ENCODE measurements at regions not wholly inside any gene's neighbourhood (a gene's known extent, or its start where the extent isn't known, plus 50 kb on each side); places are given as distances from the start of the nearest gene placed in this dataset.

DNA sequence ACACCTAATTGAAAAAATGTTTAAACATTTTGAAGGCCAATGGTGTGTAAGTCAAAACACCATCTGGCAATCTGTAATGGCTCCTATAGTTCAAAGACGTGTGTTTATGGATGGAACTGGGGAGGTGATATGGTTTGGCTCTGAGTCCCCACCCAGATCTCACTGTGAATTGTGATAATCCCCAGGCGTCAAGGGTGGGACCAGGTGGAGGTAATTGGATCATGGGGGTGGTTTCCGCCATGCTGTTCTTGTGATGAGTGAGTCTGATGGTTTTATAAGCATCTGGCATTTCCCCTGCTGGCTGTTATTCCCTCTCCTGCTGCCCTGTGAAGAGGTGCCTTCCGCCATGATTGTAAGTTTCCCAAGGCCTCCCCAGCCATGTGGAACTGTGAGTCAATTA lies 52.2 kb downstream of the ADRA2C start:
- FAIRE-seq: no peak

DNA sequence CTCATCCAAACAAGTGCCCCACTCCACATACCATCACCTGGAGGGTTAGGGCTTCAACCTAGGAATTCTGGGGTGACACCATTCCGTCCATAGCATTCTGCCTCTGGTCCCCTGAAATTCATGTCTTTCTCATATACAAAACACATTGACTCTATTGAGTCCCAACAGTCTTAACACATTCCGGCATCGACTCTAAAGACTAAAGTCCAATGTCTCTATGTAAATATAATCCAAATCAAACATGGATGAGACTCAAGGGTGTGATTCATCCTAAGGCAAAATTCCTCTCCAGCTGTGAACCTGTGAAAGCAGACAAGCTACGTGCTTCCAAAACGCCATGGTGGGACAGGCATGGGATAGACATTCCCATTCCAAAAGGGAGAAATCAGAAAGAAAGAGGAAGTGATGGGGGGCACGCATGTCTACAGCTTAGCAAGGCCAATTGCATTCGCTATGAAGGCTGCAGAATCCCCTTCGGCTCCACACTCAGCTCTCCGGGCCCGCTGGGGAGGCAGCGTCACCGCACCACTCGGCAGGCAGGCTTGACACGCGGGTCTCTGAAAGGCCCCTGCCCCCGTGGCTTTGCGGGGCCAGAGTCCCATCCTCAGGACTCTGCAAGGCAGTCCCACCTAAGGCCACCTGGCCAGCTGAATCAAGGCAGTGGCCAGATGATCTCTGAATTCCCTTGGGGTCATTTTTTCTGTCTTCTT lies 53.2 kb downstream of the ADRA2C start:
- FAIRE-seq: no peak

DNA sequence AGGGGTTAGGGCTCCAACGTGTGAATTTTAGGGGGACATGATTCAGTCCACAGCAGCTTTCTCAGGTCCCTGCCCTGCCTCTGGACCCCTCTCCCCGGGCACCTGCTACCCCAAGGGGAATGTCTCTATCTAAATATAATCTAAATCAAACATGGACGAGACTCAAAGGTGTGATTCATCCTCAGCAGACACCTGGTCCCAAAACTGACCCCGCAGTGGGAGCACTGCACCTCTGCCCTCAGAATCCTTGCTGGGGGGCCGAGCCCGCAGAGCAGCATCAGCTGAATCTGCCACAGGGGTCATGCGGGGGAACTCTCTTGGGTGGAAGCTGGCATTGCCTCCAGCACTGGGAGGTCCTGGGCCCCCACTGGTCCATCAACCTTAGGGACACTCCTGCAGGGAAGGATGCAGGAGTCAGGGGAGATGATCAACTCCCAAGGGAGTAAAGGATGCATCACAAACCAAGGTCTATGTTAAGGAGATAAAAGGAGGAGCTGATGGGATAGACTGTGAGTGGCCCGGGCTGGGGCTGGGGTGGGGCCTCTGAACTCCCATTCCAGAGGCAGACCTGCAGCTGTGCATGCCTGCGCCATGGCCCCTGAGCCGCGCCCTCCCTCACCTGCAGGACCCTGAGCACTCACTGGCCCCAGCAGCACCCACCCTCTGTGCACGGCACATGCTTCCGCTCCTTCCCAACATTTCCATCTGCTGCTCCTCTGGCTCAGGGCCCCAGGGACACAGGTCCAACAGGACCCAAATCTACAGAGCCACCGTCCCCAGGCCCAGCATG lies 54.0 kb downstream of the ADRA2C start:
- no peak for FAIRE-seq

DNA sequence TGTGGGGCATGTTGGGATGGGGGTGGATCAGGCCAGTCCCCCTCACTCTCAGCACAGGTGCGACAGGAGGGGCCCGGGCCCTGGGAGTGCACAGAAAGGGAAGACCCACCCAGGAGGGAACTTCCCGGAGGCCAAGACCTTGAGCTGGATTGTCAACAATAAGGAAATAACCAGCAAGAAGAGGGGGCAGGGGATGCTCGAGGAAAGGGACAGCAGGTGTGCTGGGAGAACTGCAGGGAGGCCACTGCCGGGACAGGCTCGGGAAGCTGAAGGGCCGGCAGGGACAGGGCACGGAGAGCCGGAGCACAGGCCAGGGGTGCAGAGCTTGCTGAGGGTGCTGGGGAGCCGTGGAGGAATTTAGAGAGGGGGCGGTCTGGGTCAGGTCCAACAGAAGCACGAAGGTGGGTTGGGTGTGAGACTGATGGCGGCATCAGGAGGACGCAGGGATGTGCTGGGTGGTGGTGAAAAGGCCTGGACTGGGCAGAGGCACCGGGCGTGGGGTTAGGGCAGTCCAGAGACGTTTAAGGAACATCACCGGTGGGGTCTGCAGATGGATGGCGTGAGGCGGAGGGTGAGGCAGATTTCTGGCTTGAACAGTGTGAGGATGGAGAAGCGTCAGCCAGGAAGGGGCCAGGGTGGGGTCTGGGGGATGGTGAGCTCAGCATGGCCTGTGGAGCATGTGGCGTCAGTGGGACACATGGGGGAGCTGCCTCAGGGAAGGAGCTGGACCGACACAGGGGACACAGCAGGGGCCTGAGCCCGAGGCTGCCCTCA lies 54.8 kb downstream of the ADRA2C start:
- no peak for FAIRE-seq

DNA sequence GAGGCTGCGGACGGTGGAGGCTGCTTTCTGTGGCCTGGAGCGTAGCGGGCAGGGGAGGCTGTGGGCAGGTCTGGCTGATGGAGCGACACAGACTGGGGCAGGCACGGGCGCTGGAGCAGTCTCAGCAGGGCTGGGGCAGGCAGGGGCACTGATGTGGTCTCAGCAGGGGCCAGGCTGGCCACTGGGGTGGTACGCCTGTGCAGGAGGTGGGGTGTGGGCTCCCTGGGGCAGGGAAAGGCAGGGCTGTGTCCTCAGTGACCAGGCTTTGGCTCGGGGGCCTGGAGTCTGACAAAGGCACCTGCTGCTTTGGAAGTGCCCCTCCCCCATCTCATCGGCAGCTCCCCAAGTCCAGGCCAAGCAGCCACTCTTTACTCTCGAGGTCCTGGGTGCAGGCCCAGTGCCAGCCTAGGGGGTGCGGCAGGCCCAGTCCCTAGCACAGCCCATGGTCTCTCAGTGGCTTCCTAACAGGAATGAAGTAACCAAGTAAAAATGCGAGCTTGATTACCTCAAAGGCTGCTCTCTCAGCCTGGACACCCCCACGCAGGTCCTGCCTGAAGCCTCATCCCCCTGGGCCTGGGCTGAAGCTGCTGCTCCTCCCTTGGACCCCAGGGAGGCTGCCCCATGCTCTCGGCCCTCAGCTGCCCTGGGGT lies 55.5 kb downstream of the ADRA2C start:
- FAIRE-seq: no peak

DNA sequence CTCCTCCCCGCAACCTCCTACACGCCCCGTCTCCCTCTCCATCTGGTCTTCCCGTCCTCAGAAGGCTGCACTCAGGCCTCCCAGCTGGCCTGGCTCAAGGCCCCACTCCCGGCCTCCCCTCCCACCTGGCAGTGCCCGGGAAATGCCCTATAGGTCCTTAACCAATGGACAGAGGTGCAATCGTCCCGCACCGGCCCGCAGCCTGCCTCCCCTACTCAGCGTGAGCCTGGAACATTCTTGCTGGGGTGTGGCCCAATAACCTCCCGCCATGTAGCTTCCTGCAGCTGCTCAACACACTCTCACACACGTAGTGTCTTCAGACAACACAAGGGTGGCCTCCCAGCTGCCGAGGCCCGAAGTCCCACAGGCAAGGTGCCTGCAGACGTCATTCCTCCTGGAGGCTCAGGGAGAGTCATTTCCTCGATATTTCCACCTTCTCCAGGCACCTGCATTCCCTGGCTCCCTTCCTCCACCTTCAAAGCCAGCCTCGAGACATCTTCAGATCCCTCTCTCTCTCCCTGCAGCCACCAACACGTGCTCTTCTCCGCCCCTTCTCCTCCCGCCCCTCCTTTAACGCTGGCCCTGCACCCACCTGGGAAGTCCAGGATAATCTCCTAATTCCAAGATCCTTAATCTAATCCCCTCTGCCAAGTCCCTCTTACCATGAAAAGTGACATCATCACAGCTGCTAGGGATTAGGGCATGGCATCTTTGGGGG lies 56.2 kb downstream of the ADRA2C start:
- no peak for FAIRE-seq

DNA sequence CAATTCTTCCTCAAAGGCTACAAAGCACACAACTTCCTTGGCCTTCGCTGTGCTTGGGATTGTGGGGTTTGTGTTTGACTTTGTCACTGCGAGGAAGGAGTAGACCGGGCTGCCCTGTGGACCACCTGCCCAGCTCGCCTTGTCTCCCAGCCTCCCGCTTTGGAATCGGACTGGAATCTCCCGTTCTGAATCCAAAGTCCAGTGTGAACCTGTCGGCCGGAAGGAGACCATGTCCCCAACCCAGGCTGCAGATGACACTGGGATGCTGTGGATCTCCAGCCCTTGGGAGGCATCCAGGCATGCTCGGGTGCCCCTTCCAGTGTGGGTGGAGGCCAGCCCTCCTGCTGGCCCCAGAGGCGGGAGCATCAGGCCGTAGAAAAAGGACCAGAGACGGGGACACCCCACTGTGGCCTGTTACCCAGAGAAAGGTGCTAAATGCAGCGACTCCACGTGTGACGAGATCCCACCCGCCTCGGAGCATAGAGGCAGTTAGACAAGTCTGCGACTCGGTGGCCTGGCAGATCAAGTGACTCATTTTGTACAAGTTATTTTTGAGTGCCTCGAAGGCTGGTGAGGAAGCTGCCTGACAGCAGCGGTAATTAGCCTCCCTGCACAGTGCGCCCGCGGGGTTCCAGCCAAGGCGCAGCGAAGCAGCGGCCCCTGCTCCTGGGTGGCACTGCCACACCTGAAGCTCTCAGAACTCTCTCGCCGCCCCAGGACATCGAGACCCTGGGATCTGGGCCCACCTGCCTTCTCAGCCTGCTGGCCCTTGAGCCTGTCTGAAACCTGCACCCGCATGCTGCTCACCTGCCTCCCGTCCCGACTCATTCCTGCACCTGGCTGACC lies 57.5 kb downstream of the ADRA2C start:
- no peak for FAIRE-seq

DNA sequence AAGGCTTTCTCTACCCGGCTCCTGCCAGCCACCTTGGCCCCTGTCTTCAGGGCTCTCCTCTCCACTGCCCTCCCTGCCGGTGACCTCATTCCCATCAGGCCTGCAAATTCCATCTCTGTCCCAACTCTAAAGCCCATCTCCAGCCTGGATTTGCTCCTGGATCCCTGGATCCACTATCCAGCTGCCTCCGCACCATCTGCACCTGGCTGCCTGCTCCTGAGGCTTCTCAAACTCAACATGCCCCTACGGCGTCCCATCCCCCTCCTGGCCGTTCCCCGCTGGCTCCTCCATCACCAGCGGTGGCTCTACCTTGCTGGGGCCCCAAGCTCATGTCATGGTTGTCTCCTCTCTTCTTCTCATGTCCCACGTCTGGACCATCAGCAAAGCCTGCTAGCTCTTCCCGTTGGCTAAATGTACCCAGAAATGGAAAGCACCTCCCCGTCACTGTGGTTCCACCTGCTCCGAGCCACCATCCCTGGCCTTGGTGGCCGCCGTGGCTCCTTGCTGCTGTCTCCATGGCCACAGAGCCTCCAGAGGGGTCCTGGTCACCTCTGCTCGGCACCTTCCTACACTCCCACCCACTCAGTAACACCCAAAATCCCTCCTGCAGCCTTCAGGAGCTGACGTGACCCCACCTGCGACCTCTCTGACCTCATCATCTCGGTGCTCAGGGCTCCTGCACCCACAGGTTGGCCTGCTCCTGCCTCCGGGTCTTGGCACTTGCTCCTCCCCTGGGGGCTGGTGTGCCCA lies 58.5 kb downstream of the ADRA2C start:
- no peak for FAIRE-seq

DNA sequence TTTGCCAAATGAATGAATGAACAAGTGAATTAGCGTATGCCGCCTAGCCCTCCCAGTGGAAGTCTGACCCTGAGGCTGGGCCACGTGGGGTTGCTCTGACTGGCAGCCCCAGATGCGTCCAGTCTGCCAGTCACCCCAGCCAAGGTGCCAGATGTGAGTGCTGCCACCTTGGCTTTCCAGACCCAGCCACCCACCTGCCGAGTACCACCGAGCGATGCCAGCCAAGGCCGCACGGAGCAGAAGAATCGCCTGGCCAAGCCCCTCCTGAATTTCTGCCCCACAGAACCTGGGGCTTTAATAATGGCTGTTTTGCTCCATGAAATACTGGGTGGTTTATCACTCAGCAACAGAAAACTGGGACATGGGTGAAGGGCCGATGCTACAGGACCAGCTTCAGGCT lies 59.3 kb downstream of the ADRA2C start:
- no peak for FAIRE-seq

DNA sequence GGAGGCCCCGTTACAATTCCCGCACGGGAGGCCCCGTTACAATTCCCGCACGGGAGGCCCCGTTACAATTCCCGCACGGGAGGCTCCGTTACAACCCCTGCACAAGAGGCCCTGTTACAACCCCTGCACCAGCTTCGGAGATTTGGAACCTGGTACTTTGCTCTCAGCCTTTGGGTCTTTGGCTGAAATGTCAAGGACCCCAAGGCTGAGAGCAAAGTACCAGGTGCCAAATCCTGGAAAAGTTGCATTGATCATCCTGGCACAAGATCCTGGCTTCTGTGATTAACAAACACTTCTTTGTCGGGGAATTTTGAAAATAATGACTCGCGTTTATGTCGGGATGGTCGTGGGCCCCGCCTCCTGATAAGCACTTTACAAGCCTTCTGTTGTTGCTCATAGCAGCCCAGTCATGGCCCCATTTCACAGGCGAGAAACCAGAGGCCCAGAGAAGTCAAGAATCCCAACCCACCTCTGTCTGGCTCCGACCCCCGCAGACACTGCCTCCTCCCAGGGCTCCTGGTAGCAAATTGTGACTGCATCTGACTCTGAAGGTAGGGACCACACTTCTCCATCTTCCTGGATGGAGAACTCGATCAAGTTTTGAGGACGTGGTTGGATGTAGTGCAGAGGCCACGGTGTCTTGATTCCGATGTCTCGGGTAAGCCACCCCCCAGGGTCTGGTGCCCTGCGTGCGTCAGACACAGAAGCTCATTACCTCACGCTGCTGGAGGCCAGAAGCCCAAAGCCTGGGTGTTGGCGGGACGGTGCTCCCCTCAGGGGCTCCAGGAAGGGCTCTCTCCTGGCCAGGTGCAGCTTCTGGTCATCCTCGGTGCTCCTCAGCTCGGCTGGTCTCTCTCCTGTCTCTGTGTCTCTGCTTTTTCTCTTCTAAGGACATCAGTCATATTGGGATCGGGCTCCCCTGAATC lies 60.3 kb downstream of the ADRA2C start:
- FAIRE-seq: no peak

DNA sequence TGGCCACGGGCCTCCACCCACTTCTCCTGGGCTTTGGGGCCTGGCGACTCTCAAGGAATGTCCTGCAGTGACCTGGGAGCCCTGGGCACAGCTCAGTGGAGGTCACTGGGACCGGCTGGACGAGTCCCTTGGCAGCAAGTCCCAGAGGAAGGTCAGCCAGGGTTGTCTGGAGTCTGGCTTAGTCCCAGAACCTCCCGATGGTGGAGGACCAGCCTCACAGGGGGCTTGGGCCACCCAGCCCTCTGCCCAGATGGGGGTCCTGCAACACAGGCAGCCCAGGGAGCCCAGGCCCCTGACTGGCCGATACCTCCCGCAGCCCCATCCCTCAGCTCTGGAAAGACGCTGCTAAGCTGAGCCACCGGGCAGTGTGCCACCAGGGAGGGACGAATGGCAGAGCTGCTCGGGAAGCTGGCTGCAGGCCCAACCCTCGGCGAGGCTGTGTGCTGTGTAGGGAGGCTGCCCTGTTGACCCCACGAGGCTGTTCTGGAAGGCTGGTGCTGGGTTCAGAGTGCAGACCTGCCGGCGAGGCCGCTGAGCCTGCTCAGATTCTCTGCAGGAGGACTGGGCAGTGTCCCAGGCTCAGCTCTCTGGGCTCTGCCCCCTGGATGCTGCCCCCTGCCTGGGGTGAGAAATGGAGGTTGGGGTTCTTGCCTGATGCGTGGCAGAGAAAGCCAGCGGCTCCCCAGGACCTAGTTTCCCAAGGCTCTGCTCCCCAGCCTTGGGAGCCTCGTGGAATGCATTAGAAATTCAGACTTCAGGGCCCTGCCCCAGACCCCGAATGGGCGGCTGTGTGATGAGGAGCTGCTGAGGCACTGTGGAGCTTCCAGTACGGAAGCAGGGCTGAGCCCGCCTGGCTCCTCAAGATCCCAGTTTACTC lies 61.7 kb downstream of the ADRA2C start:
- FAIRE-seq: no peak

DNA sequence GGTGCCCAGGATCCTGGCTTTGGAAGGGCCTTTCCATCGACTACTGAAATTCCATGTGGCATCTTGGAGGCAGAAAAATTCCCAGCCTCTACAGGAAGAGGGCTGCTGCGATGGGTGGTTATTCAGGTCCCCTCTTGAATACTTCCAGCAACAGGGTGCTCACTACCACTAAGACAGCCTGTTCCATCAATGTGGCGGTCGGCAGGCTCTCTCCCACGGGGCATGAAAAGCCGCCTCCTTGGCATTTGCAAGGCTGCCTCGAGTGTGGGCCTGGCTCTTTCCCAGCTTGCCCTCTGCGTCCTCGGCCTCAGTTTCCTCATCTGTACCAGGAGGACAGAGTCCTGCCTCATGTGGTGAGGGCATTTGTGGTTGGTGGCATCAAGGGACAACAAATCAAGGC lies 62.4 kb downstream of the ADRA2C start:
- no peak for FAIRE-seq

DNA sequence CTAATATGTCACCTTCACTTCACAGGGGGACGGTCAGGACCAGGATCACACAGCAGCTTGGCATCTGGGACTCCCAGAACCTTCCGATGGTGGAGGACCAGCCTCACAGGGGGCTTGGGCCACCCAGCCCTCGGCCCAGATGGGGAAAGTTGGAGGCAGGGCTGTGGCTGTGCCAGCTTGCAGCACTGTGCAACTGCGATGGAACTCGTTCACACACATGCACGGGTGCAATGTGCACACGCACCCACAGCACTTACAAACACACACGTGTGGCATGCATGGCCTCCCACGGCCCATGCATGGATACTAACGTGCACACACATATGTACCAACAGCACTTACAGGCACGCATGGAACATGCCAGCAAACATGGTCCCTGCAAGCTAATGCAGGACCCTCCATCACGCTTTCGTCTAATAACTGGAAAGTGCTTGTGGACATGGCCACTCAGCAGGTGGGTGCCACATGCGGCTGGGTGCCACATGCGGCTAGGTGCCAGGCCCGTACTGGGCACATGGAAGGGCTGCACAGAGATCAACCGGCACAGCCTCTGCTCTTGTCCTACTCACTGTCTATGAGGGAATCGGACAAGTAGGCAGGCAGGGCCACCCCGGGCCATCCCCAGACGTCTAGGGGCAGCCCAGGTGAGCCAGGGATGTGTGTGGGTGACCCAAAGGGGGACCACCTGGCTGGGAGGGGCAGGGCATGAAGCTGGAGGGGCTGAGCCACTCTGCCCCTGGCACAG lies 63.2 kb downstream of the ADRA2C start:
- FAIRE-seq: no peak

DNA sequence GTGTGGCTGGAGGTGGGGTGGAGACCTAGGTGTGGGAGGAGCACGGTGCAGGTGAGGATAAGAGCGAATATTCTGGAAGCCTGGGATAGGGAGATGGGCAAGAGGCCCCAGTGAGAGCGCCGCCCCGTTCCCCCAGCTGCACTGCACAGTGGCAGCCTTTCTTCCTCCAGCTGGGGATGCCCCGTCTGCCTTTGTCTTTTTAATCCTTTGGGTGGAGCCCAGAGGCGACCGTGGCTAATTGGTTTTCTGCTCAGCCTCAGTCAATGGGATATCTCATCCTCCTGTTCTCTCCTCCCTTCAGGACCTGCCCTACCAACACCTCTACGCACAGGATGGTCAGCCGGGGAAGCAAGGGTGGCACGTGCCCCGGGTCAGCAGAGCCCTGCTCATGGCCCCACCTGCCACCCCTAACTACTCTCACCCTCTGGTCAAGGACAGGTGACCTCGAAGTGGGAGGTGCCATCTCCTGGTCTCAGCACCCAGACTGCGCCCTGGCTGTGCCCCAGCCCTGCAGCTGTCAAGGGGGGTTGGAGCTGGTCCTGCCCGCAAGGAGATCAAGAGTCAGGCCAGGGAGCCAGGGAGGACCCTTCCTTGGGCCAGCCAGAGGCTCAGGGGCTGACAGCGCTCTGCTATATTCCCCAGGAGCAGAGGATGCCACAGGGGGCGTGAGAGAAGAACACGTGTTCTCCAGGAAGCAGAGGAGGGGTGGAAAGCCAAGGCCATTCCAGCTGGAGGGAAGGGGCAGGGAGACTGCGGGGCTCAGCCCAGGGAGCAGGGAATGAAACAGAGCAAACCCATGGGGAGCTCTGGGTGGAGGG lies 64.0 kb downstream of the ADRA2C start:
- FAIRE-seq: no peak

DNA sequence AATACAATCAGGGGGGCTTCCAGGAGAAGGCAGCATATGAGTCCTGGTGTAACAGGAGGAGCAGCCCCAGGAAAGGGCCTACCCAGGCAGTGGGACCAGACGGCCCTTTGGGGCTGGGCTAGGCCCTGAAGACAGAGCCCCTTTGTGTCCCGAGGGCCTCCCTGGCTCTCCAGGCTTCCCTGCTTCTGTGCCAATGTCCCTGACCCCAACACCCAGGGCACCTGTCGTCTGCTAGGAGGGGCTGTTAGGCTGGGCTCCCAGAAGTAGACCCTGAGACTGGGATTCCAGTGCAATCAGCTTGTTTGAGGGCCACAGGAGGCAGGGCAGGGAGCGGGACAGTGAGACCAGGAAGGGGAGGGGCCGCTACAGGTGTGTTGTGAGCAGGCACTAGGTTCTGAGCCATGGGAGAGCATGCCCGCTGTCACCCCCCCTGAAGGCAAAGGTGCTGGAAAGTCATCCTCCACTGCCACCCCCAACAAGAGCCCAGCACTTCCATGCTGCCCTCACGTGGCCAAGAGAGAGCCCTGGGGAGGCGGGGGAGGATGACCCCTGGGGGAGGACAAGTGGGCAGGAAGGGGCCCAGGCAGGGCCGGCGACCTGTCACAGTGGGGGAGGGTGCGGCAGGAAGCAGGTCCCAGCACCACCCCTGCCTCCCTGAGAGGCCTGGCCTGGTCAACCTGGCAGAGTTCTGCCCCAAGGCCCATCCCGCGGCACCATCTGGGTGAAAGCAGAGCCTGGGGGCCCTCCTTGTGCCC lies 64.8 kb downstream of the ADRA2C start:
- FAIRE-seq: no peak

DNA sequence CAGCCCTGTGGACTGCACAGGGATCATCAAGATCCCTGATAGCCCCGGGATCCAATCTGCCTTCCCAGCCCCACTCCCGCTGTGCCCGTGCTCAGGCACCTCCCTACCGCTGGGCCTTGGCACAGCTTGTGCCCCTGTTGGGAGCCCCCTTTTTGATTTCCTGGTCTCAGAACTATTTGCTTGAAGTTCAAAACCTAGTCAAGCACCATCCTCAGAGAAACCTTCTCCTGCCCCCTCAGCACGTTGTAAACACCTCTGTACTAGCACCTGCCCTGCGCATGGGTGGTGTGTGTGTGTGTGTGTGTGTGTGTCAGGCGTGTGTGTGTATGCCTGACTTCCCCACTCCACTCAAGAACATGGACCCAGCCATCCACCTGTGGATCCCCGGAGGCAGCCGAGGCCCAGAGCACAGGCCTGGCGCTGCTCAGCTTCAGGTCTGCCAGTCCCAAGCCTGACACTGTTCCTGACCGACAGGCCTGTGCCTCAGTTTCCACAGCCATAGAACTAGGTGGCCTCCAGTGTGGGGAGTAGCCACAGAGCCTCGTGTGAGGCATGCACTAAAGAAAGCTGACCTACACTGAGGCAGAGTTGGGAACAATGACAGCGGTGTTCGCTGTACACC lies 65.5 kb downstream of the ADRA2C start:
- no peak for FAIRE-seq
